ENCODE measurements at regions not wholly inside any gene's neighbourhood (a gene's known extent, or its start where the extent isn't known, plus 50 kb on each side); places are given as distances from the start of the nearest gene placed in this dataset.

GRCh38 chr2:5377323-5377722 lies 314.9 kb upstream of the SOX11 start:
- WGBS (ENCODE audit: low lambda C conversion rate): 53% methylated on average over 2 of the region's 2 CpGs
- H3K4me2 ChIP-seq (ENCODE audit: low read depth, low read length): no peak overlapping the region
- H3K4me3 ChIP-seq (replicated peaks in 1 of 3; ENCODE audit: insufficient read depth in 1 of 3, low read depth in 2 of 3, low read length in 3 of 3): no peak overlapping the region
- no peak for ATAC-seq
- H3K27ac ChIP-seq (ENCODE audit: extremely low read length, insufficient read depth, low read length): no peak overlapping the region
- FAIRE-seq: no peak
- in situ Hi-C loops (cut with HindIII; ENCODE audit: extremely low pct_ligation_motif_present, low pct_unique_long_range_greater_than_20kb) (no loop called here), intact Hi-C loops (cut with micrococcal nuclease; ENCODE audit: unreplicated experiment) (no loop called here)
- no peaks in the 10 kb centered on the region for H3K79me2 ChIP-seq (ENCODE audit: insufficient read depth, low read length)
- TF ChIP-seq ZNF777 (CRISPR knock-in tag; IDR thresholded peaks at IDR 0.05) (no peak), NBN (conservative IDR thresholded peaks at IDR 0.05) (no peak), RFX3 (CRISPR knock-in tag; IDR thresholded peaks at IDR 0.05) (no peak), TMF1 (CRISPR knock-in tag; IDR thresholded peaks at IDR 0.05; ENCODE audit: low read depth) (no peak), HNF4G (IDR thresholded peaks at IDR 0.05; ENCODE audit: borderline replicate concordance, low read depth, low read length) (no peak), HNF4G (CRISPR knock-in tag; IDR thresholded peaks at IDR 0.05; ENCODE audit: borderline replicate concordance, low read depth) (no peak), ZNF33A (CRISPR knock-in tag; IDR thresholded peaks at IDR 0.05; ENCODE audit: borderline replicate concordance) (no peak), MTF1 (CRISPR knock-in tag; IDR thresholded peaks at IDR 0.05) (no peak), ZNF672 (CRISPR knock-in tag; IDR thresholded peaks at IDR 0.05) (no peak), GATAD1 (CRISPR knock-in tag; IDR thresholded peaks at IDR 0.05) (no peak), BATF2 (CRISPR knock-in tag; IDR thresholded peaks at IDR 0.05) (no peak), ASH2L (IDR thresholded peaks at IDR 0.05; ENCODE audit: insufficient read length, low read depth, low read length) (no peak), ZNF879 (CRISPR knock-in tag; IDR thresholded peaks at IDR 0.05) (no peak), CHD4 (IDR thresholded peaks at IDR 0.05; ENCODE audit: borderline replicate concordance, low read length) (no peak)
- ChIA-PET POLR2A (no interaction called here), CTCF (ENCODE audit: low intra/inter-chr PET ratio, low total read pairs) (no interaction called here)
- BruUV-seq (replicated peaks): no TSS peak
- H3K36me3 ChIP-seq (replicated peaks in 1 of 2; ENCODE audit: control insufficient read depth in 1 of 2, insufficient read depth in 2 of 2, low read length in 2 of 2): no peaks in the 10 kb centered on the region
- no peaks in the 10 kb centered on the region for H4K20me1 ChIP-seq (ENCODE audit: insufficient read depth, low read length)
- no peaks in the 10 kb centered on the region; a peak in 1 of 5 replicates for H3K27me3 ChIP-seq (ENCODE audit: control insufficient read depth in 1 of 2, insufficient read depth in 2 of 2, low read length in 2 of 2)
- H3K9me3 ChIP-seq (ENCODE audit: low read length): no peaks in the 10 kb centered on the region
- H2AFZ ChIP-seq (ENCODE audit: low read length): no peak overlapping the region
- no peak overlapping the region for H3K9ac ChIP-seq (ENCODE audit: insufficient read depth, low read depth, low read length)
- DNase-seq (ENCODE audit: low spot score): no peak
- H3K4me1 ChIP-seq (ENCODE audit: insufficient read depth, low read length): peaks cover 9% of the 10 kb centered on the region
